Skeletal muscle satellite cell (primary cell): ENCODE measurements at regions not wholly inside any gene's neighbourhood (a gene's known extent, or its start where the extent isn't known, plus 50 kb on each side); places are given as distances from the start of the nearest gene placed in this dataset.

Source experiments
- H3K27me3 ChIP-seq: 2 replicates; pipeline ENCODE4 v1.7.0; 2013; ENCODE audit warnings: low read length; ENCODE audit not compliant: control insufficient read depth, insufficient read depth
- H3K36me3 ChIP-seq: 2 replicates; pipeline ENCODE4 v1.7.0; 2013; ENCODE audit warnings: mild to moderate bottlenecking, control low read depth, low read length; ENCODE audit not compliant: insufficient read depth
- H3K4me1 ChIP-seq: 2 replicates; pipeline ENCODE4 v1.7.0; 2013; ENCODE audit warnings: low read length; ENCODE audit not compliant: control insufficient read depth, insufficient read depth
- H3K4me2 ChIP-seq: 2 replicates; pipeline ENCODE4 v1.7.0; 2013; ENCODE audit warnings: mild to moderate bottlenecking, low read length
- H3K4me3 ChIP-seq: 2 replicates; pipeline ENCODE4 v1.7.0; 2013; ENCODE audit warnings: low read length
- H3K9ac ChIP-seq: 2 replicates; pipeline ENCODE4 v1.7.0; 2013; ENCODE audit warnings: mild to moderate bottlenecking, low read depth, low read length, moderate library complexity
- H3K9me3 ChIP-seq: replicated peaks from 2 replicates; pipeline ENCODE4 v1.7.0; 2013; ENCODE audit warnings: mild to moderate bottlenecking, control low read depth, low read length

- H3K4me1 ChIP-seq, result no peaks in the 10 kb centered on the region
- H3K27me3 ChIP-seq, result no peaks in the 10 kb centered on the region
- H3K36me3 ChIP-seq, result no peaks in the 10 kb centered on the region
- no peaks in the 10 kb centered on the region for H3K9me3 ChIP-seq
- H3K9ac ChIP-seq, result no peak overlapping the region
- H3K4me3 ChIP-seq, result no peak overlapping the region
- H3K4me2 ChIP-seq, result no peak overlapping the region
Observed at GRCh38 chr6:119716668-119717270, 367.2 kb upstream of the MAN1A1 start.

GRCh38 chr6:119713903-119714302 is 364.3 kb upstream of the MAN1A1 start:
- Histone ChIP-seq H3K36me3 (no peaks in the 10 kb centered on the region), H3K4me1 (no peaks in the 10 kb centered on the region), H3K9ac (no peak overlapping the region), H3K9me3 (no peaks in the 10 kb centered on the region), H3K4me3 (no peak overlapping the region), H3K4me2 (no peak overlapping the region), H3K27me3 (no peaks in the 10 kb centered on the region)

GRCh38 chr6:119686644-119687043 is 337.1 kb upstream of the MAN1A1 start:
- no peaks in the 10 kb centered on the region for H3K36me3 ChIP-seq
- no peaks in the 10 kb centered on the region for H3K27me3 ChIP-seq
- no peak overlapping the region for H3K4me2 ChIP-seq
- H3K4me1 ChIP-seq, result no peaks in the 10 kb centered on the region
- H3K9me3 ChIP-seq, result no peaks in the 10 kb centered on the region
- H3K4me3 ChIP-seq, result no peak overlapping the region
- H3K9ac ChIP-seq, result no peak overlapping the region

GRCh38 chr6:119686240-119686639 is 336.7 kb upstream of the MAN1A1 start:
- no peaks in the 10 kb centered on the region for H3K4me1 ChIP-seq
- H3K4me3 ChIP-seq, result no peak overlapping the region
- H3K9ac ChIP-seq, result no peak overlapping the region
- no peaks in the 10 kb centered on the region for H3K9me3 ChIP-seq
- no peaks in the 10 kb centered on the region for H3K36me3 ChIP-seq
- no peak overlapping the region for H3K4me2 ChIP-seq
- no peaks in the 10 kb centered on the region for H3K27me3 ChIP-seq

- Histone ChIP-seq H3K27me3 (no peaks in the 10 kb centered on the region), H3K4me2 (no peak overlapping the region), H3K36me3 (no peaks in the 10 kb centered on the region), H3K4me1 (no peaks in the 10 kb centered on the region), H3K9me3 (no peaks in the 10 kb centered on the region), H3K4me3 (no peak overlapping the region), H3K9ac (no peak overlapping the region)
Observed at GRCh38 chr6:119683671-119684070, 334.1 kb upstream of the MAN1A1 start.

GRCh38 chr6:119683031-119683430 is 333.5 kb upstream of the MAN1A1 start:
- H3K4me1 ChIP-seq, result no peaks in the 10 kb centered on the region
- no peak overlapping the region for H3K9ac ChIP-seq
- H3K9me3 ChIP-seq, result no peaks in the 10 kb centered on the region
- no peaks in the 10 kb centered on the region for H3K36me3 ChIP-seq
- no peaks in the 10 kb centered on the region for H3K27me3 ChIP-seq
- no peak overlapping the region for H3K4me2 ChIP-seq
- no peak overlapping the region for H3K4me3 ChIP-seq

- no peak overlapping the region for H3K4me2 ChIP-seq
- H3K27me3 ChIP-seq, result no peaks in the 10 kb centered on the region
- H3K9me3 ChIP-seq, result no peaks in the 10 kb centered on the region
- no peak overlapping the region for H3K9ac ChIP-seq
- H3K4me1 ChIP-seq, result no peaks in the 10 kb centered on the region
- H3K36me3 ChIP-seq, result no peaks in the 10 kb centered on the region
- no peak overlapping the region for H3K4me3 ChIP-seq
Observed at GRCh38 chr6:119678961-119679360, 329.4 kb upstream of the MAN1A1 start.

GRCh38 chr6:119677384-119677783 is 327.8 kb upstream of the MAN1A1 start:
- H3K4me1 ChIP-seq, result no peaks in the 10 kb centered on the region
- no peak overlapping the region for H3K4me3 ChIP-seq
- no peaks in the 10 kb centered on the region for H3K9me3 ChIP-seq
- H3K9ac ChIP-seq, result no peak overlapping the region
- no peaks in the 10 kb centered on the region for H3K36me3 ChIP-seq
- no peaks in the 10 kb centered on the region for H3K27me3 ChIP-seq
- H3K4me2 ChIP-seq, result no peak overlapping the region

- no peak overlapping the region for H3K4me3 ChIP-seq
- H3K4me1 ChIP-seq, result no peaks in the 10 kb centered on the region
- H3K36me3 ChIP-seq, result no peaks in the 10 kb centered on the region
- H3K4me2 ChIP-seq, result peak overlapping the region; percentile 5
- no peak overlapping the region for H3K9ac ChIP-seq
- H3K9me3 ChIP-seq, result no peaks in the 10 kb centered on the region
- no peaks in the 10 kb centered on the region for H3K27me3 ChIP-seq
Observed at GRCh38 chr6:119676961-119677360, 327.4 kb upstream of the MAN1A1 start.

GRCh38 chr6:119676230-119676629 is 326.7 kb upstream of the MAN1A1 start:
- H3K9ac ChIP-seq, result no peak overlapping the region
- H3K4me2 ChIP-seq, result no peak overlapping the region
- no peaks in the 10 kb centered on the region for H3K4me1 ChIP-seq
- H3K36me3 ChIP-seq, result no peaks in the 10 kb centered on the region
- no peak overlapping the region for H3K4me3 ChIP-seq
- H3K9me3 ChIP-seq, result no peaks in the 10 kb centered on the region
- H3K27me3 ChIP-seq, result no peaks in the 10 kb centered on the region

- no peaks in the 10 kb centered on the region for H3K4me1 ChIP-seq
- no peaks in the 10 kb centered on the region for H3K9me3 ChIP-seq
- H3K27me3 ChIP-seq, result no peaks in the 10 kb centered on the region
- no peaks in the 10 kb centered on the region for H3K36me3 ChIP-seq
- no peak overlapping the region for H3K4me2 ChIP-seq
- H3K4me3 ChIP-seq, result no peak overlapping the region
- H3K9ac ChIP-seq, result no peak overlapping the region
Observed at GRCh38 chr6:119673741-119674140, 324.2 kb upstream of the MAN1A1 start.

- Histone ChIP-seq H3K4me3 (no peak overlapping the region), H3K36me3 (no peaks in the 10 kb centered on the region), H3K4me2 (no peak overlapping the region), H3K9ac (no peak overlapping the region), H3K9me3 (no peaks in the 10 kb centered on the region), H3K4me1 (no peaks in the 10 kb centered on the region), H3K27me3 (no peaks in the 10 kb centered on the region)
Observed at GRCh38 chr6:119672725-119673124, 323.2 kb upstream of the MAN1A1 start.
